ENCODE measurements at regions not wholly inside any gene's neighbourhood (a gene's known extent, or its start where the extent isn't known, plus 50 kb on each side); places are given as distances from the start of the nearest gene placed in this dataset.

DNA sequence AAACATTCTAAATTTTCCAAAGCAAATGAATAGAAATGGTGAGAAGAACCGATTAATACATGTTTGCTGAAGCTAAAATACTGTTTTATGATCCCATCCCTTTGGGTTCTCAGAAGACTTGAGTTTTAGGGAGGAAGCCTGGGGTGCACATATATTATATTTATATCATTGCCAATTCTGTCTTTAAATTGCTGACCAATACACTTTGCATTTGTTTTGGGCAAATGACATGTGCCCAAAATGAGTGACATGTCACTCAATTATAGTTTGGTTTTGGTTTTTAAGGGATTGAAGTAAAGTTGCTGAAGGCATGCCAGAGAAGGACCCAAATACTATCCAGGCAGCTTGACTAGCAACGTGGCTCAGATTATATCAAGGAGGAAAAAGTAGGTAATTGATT is 50.3 kb upstream of the SP3 start:
- H3K9me3 Mint-ChIP-seq (ENCODE audit: low read depth, unreplicated experiment), result no peaks in the 10 kb centered on the region
- H3K27ac Mint-ChIP-seq (ENCODE audit: unreplicated experiment), result no peak overlapping the region
- BruUV-seq (replicated peaks), result no TSS peak
- CTCF ChIA-PET, result no interaction called here
- H3K4me3 Mint-ChIP-seq (ENCODE audit: low read depth, unreplicated experiment), result no peak overlapping the region
- DNase-seq, result no peak
- H3K36me3 Mint-ChIP-seq (ENCODE audit: insufficient read depth, unreplicated experiment), result no peaks in the 10 kb centered on the region
- intact Hi-C loops (cut with micrococcal nuclease; ENCODE audit: unreplicated experiment), result no loop called here
- H3K27me3 Mint-ChIP-seq (ENCODE audit: unreplicated experiment), result no peaks in the 10 kb centered on the region
- no peak for TF ChIP-seq CTCF (IDR thresholded peaks at IDR 0.05; ENCODE audit: unreplicated experiment)
- H3K4me1 Mint-ChIP-seq (ENCODE audit: low read depth, unreplicated experiment), result no peaks in the 10 kb centered on the region

Data from Calu3 (cell line).